T1000 (cell line): ENCODE measurements at regions not wholly inside any gene's neighbourhood (a gene's known extent, or its start where the extent isn't known, plus 50 kb on each side); places are given as distances from the start of the nearest gene placed in this dataset.

Experiments used
- DNase-seq: peaks from one replicate; lab custom pipeline; 2025; ENCODE audit warnings: mixed read lengths; lab: John Stamatoyannopoulos, UW

GRCh38 chr1:181390410-181391077 lies 92.8 kb upstream of the CACNA1E start:
- no peak for DNase-seq

GRCh38 chr1:181391301-181391900 lies 91.9 kb upstream of the CACNA1E start:
- no peak for DNase-seq

- no peak for DNase-seq
Observed at GRCh38 chr1:181392133-181392532, 91.2 kb upstream of the CACNA1E start.

GRCh38 chr1:181392613-181393220 lies 90.6 kb upstream of the CACNA1E start:
- DNase-seq = no peak

- DNase-seq = no peak
Observed at GRCh38 chr1:181394766-181395165, 88.6 kb upstream of the CACNA1E start.

GRCh38 chr1:181396171-181396670 lies 87.1 kb upstream of the CACNA1E start:
- DNase-seq = no peak

- DNase-seq = no peak
Observed at GRCh38 chr1:181396811-181397210, 86.5 kb upstream of the CACNA1E start.

GRCh38 chr1:181397845-181398244 lies 85.5 kb upstream of the CACNA1E start:
- DNase-seq = no peak

- no peak for DNase-seq
Observed at GRCh38 chr1:181398544-181398943, 84.8 kb upstream of the CACNA1E start.

- DNase-seq = no peak
Observed at GRCh38 chr1:181405584-181405983, 77.7 kb upstream of the CACNA1E start.

GRCh38 chr1:181406989-181407388 lies 76.3 kb upstream of the CACNA1E start:
- DNase-seq = no peak

GRCh38 chr1:181409981-181410380 lies 73.3 kb upstream of the CACNA1E start:
- no peak for DNase-seq

- no peak for DNase-seq
Observed at GRCh38 chr1:181412746-181413145, 70.6 kb upstream of the CACNA1E start.

- no peak for DNase-seq
Observed at GRCh38 chr1:181413195-181413815, 70.0 kb upstream of the CACNA1E start.

- DNase-seq = no peak
Observed at GRCh38 chr1:181413836-181414235, 69.5 kb upstream of the CACNA1E start.

GRCh38 chr1:181416268-181416860 lies 67.0 kb upstream of the CACNA1E start:
- DNase-seq = no peak

- no peak for DNase-seq
Observed at GRCh38 chr1:181417915-181418314, 65.4 kb upstream of the CACNA1E start.

- DNase-seq = no peak
Observed at GRCh38 chr1:181423301-181423918, 59.9 kb upstream of the CACNA1E start.

- peak; percentile 53 for DNase-seq
Observed at GRCh38 chr1:181424786-181425403, 58.4 kb upstream of the CACNA1E start.

- no peak for DNase-seq
Observed at GRCh38 chr1:181425566-181425965, 57.8 kb upstream of the CACNA1E start.

GRCh38 chr1:181429462-181429861 lies 53.9 kb upstream of the CACNA1E start:
- DNase-seq = no peak
